KMS-11 (cell line): ENCODE measurements at regions not wholly inside any gene's neighbourhood (a gene's known extent, or its start where the extent isn't known, plus 50 kb on each side); places are given as distances from the start of the nearest gene placed in this dataset.
"Not testable (repeated sequence)": the region's sequence is repeated elsewhere in the genome, so short reads cannot be mapped to it uniquely, and the experiment has no call there.

Experiments used
- H2AFZ ChIP-seq: fragments of 200-600 bp; sonication (generic); 2 replicates; pipeline ENCODE4 v1.6.1; 2016; ENCODE audit warnings: antibody characterized with exemption, mixed run types, low read depth
- H3K27ac ChIP-seq: fragments of 200-600 bp; sonication (generic); 2 replicates; pipeline ENCODE4 v1.6.1; 2016; ENCODE audit warnings: mild to moderate bottlenecking, mixed run types
- H3K27me3 ChIP-seq: fragments of 200-600 bp; sonication (generic); 2 replicates; pipeline ENCODE4 v1.6.1; 2017; ENCODE audit warnings: mild to moderate bottlenecking, low read depth, mixed run types, moderate library complexity; ENCODE audit not compliant: insufficient read depth
- H3K36me3 ChIP-seq: fragments of 200-600 bp; sonication (generic); 2 replicates; pipeline ENCODE4 v1.6.1; 2017; ENCODE audit warnings: mild to moderate bottlenecking, mixed run types; ENCODE audit not compliant: insufficient read depth
- H3K4me1 ChIP-seq: fragments of 200-600 bp; sonication (generic); 2 replicates; pipeline ENCODE4 v1.6.1; 2016; ENCODE audit warnings: mild to moderate bottlenecking, low read depth, mixed run types; ENCODE audit not compliant: poor library complexity, severe bottlenecking
- H3K4me2 ChIP-seq: fragments of 200-600 bp; sonication (generic); 2 replicates; pipeline ENCODE4 v1.7.0; 2016; ENCODE audit warnings: mild to moderate bottlenecking, mixed run types
- H3K4me3 ChIP-seq: fragments of 200-600 bp; sonication (generic); IDR thresholded peaks from 2 replicates; pipeline ENCODE4 v1.6.1; 2017; ENCODE audit warnings: low read depth, low read length, mixed read lengths; ENCODE audit not compliant: insufficient read depth
- H3K79me2 ChIP-seq: fragments of 200-600 bp; sonication (generic); 2 replicates; pipeline ENCODE4 v1.6.1; 2016; ENCODE audit warnings: low read depth, mixed run types; ENCODE audit not compliant: insufficient read depth
- H3K9ac ChIP-seq: fragments of 200-600 bp; sonication (generic); 2 replicates; pipeline ENCODE4 v1.6.1; 2016; ENCODE audit warnings: mild to moderate bottlenecking, mixed run types
- H4K20me1 ChIP-seq: fragments of 200-600 bp; sonication (generic); 2 replicates; pipeline ENCODE4 v1.6.1; 2016; ENCODE audit warnings: mild to moderate bottlenecking, mixed run types; ENCODE audit not compliant: insufficient read depth
- TF ChIP-seq, protein P1 (sequence below): fragments of 200-600 bp; sonication (generic); conservative IDR thresholded peaks from 2 replicates; pipeline ENCODE4 v1.6.1; 2017; ENCODE audit warnings: low read depth, mild to moderate bottlenecking, antibody characterized with exemption, low read length, moderate library complexity, mixed read lengths

DNA sequence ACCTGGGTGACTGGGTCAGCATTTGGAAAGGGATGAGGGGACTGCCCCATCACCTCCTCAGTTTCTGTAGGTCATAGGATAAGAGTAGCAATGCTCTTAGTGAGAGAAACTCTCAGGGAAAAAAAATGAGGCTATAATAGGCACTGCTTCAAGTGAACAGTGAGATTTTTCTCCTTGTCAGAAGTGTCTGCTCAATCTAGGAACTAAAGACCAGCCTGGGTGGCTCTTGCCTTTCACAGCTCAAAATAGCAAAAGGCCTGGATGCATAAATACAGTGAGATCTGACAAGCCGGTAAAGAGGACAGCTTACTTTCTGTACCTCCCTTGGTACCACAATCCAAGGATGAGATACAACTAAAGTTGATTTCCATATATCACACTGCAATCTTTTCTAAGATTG is 205.6 kb upstream of the ANO5 start:
- Histone ChIP-seq H3K9ac (no peak overlapping the region), H3K36me3 (no peaks in the 10 kb centered on the region), H3K79me2 (no peaks in the 10 kb centered on the region), H3K27ac (no peak overlapping the region), H3K4me3 (no peak overlapping the region), H3K27me3 (no peaks in the 10 kb centered on the region), H3K4me1 (no peaks in the 10 kb centered on the region), H2AFZ (no peak overlapping the region), H3K4me2 (no peak overlapping the region), H4K20me1 (no peaks in the 10 kb centered on the region)
- TF ChIP-seq, protein P1, sequence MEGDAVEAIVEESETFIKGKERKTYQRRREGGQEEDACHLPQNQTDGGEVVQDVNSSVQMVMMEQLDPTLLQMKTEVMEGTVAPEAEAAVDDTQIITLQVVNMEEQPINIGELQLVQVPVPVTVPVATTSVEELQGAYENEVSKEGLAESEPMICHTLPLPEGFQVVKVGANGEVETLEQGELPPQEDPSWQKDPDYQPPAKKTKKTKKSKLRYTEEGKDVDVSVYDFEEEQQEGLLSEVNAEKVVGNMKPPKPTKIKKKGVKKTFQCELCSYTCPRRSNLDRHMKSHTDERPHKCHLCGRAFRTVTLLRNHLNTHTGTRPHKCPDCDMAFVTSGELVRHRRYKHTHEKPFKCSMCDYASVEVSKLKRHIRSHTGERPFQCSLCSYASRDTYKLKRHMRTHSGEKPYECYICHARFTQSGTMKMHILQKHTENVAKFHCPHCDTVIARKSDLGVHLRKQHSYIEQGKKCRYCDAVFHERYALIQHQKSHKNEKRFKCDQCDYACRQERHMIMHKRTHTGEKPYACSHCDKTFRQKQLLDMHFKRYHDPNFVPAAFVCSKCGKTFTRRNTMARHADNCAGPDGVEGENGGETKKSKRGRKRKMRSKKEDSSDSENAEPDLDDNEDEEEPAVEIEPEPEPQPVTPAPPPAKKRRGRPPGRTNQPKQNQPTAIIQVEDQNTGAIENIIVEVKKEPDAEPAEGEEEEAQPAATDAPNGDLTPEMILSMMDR = no peak

DNA sequence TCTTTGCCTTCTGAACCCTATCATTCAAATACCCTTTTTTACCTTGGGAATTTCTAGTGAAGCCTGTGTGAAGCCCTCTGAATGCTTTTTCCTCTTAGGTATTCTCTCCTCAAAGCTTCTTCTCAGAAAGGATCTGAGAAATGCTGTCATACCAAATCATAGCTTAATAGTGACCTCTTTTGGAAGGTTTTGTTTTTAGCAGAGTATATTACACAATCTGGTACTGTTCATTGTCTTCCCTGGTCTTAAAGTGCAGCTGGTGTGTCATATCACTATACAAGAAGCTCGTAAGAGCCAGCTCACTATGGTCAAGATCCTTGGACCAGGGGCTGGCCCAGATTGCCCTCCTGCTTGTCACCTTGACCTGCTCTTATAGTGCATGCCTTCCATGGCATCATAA is 204.4 kb upstream of the ANO5 start:
- Histone ChIP-seq H3K4me1 (no peaks in the 10 kb centered on the region), H3K36me3 (no peaks in the 10 kb centered on the region), H3K9ac (no peak overlapping the region), H3K79me2 (no peaks in the 10 kb centered on the region), H3K4me3 (no peak overlapping the region), H3K4me2 (no peak overlapping the region), H2AFZ (no peak overlapping the region), H3K27ac (no peak overlapping the region), H3K27me3 (no peaks in the 10 kb centered on the region), H4K20me1 (no peaks in the 10 kb centered on the region)
- TF ChIP-seq, protein P1 = no peak

DNA sequence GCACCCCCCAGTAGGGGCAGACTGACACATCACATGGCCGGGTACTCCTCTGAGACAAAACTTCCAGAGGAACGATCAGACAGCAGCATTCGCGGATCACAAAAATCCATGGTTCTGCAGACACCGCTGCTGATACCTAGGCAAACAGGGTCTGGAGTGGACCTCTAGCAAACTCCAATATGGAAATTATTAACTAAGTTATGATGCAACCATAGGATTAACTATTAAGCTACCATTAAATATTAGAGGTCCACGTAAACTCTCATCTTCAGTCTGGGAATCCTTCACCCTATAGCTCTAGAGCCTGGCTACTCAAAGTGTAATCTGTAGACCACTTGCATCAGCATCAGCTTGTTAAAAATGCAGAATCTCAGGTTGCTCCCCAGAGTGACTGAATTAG is 191.1 kb upstream of the ANO5 start:
- H3K9ac ChIP-seq, H3K79me2 ChIP-seq, H3K27me3 ChIP-seq, H3K27ac ChIP-seq, H2AFZ ChIP-seq, H3K36me3 ChIP-seq, H3K4me2 ChIP-seq, H4K20me1 ChIP-seq, H3K4me3 ChIP-seq, H3K4me1 ChIP-seq: not testable (repeated sequence)

DNA sequence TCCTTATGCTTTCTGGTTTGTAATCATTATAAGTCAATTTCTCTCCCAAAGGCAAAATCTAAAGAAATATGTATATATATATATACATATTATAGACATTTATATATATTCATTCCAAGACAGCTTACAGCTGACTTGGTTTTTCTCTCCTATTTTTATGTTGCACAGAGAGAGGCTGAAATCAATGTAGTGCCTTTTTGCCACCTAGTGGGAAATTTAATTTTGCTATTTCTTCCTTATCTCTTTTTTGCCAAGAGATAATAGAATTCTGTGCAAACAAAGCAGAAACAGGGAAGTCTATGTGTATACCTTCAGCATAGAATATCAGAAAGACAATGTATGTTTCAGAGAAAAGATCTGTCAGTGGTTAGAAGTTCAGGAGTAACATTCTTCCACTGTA is 186.0 kb upstream of the ANO5 start:
- TF ChIP-seq, protein P1 = no peak
- Histone ChIP-seq H3K4me1 (no peaks in the 10 kb centered on the region), H4K20me1 (no peaks in the 10 kb centered on the region), H3K27me3 (no peaks in the 10 kb centered on the region), H3K9ac (no peak overlapping the region), H3K4me2 (no peak overlapping the region), H2AFZ (no peak overlapping the region), H3K79me2 (no peaks in the 10 kb centered on the region), H3K4me3 (no peak overlapping the region), H3K27ac (no peak overlapping the region), H3K36me3 (no peaks in the 10 kb centered on the region)

DNA sequence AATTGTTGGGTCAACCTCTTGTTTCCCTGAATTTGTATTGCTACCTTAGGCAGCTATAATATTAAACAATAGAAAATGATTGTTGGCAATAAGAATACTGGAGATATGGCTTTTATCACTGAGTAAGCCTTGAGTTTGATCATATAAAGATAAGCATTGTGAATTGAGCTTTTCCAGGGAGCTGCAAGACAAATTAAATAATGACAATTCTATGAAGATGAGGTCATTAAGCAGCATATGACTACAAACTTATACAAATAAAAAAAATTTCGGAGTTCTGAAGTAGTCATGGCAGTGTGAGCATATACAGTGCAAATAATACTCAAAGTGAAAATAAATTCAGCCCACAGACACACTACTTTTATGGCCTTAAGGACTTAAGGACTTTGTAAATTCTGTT is 161.1 kb upstream of the ANO5 start:
- Histone ChIP-seq H3K4me2 (no peak overlapping the region), H3K36me3 (no peaks in the 10 kb centered on the region), H4K20me1 (no peaks in the 10 kb centered on the region), H3K79me2 (no peaks in the 10 kb centered on the region), H3K9ac (no peak overlapping the region), H3K4me1 (no peaks in the 10 kb centered on the region), H2AFZ (no peak overlapping the region), H3K4me3 (no peak overlapping the region), H3K27me3 (no peaks in the 10 kb centered on the region), H3K27ac (no peak overlapping the region)
- TF ChIP-seq, protein P1 = no peak
